Endothelial cell of umbilical vein (primary cell): ENCODE measurements at regions not wholly inside any gene's neighbourhood (a gene's known extent, or its start where the extent isn't known, plus 50 kb on each side); places are given as distances from the start of the nearest gene placed in this dataset.

ENCODE experiments used
- BruUV-seq: library from RNA; stranded (reverse); fragments of 400-500 nt; replicated peaks from 2 replicates; lab custom pipeline; 2021; lab: Mats Ljungman, UMichigan
- CTCF ChIA-PET: fragments of 300-600, 350-600 bp; sonication (Branson Sonifier 250); formaldehyde crosslinking; loops from one replicate; lab custom pipeline; 2021; ENCODE audit warnings: antibody characterized with exemption, inconsistent platforms; lab: Charles Lee
- POLR2A ChIA-PET: fragments of 300-600, 350-600 bp; sonication (Branson Sonifier 250); formaldehyde crosslinking; loops from one replicate; lab custom pipeline; 2021; ENCODE audit warnings: antibody characterized with exemption, inconsistent platforms; lab: Charles Lee
- DNase-seq: peaks from one replicate; pipeline ENCODE4 v3.0.0-alpha.2; 2011; ENCODE audit warnings: low read depth, low spot score
- FAIRE-seq: peaks from 2 replicates; lab custom pipeline; 2011; peaks lifted over from hg19 to GRCh38; lab: Jason Lieb, UNC
- H2AFZ ChIP-seq: 2 replicates; pipeline ENCODE4 v1.6.0; 2012; ENCODE audit warnings: low read depth, low read length, control low read depth, inconsistent platforms
- H3K27ac ChIP-seq: 2 replicates; pipeline ENCODE4 v1.5.1; 2011; ENCODE audit warnings: low read depth, mild to moderate bottlenecking, control low read depth, low read length, moderate library complexity; ENCODE audit not compliant: insufficient read depth
- H3K27me3 ChIP-seq, 2 experiments: 2 replicates each; pipeline versions ENCODE4 v1.6.0 to v1.6.1; 2011; ENCODE audit warnings: low read length in 2 of 2, mixed read lengths in 1 of 2; ENCODE audit not compliant: control insufficient read depth in 2 of 2, insufficient read depth in 2 of 2
- H3K36me3 ChIP-seq, 2 experiments: 2 replicates in 1 of 2; 3 replicates in 1 of 2; pipeline ENCODE4 v1.5.1; 2011; ENCODE audit warnings: low read length in 2 of 2, mild to moderate bottlenecking in 1 of 2, moderate library complexity in 1 of 2; ENCODE audit not compliant: control insufficient read depth in 2 of 2, insufficient read depth in 2 of 2; ENCODE audit errors: extremely low read depth in 1 of 2
- H3K4me1 ChIP-seq: 3 replicates; pipeline ENCODE4 v1.5.1; 2011; ENCODE audit warnings: mild to moderate bottlenecking, low read length; ENCODE audit not compliant: control insufficient read depth, insufficient read depth; ENCODE audit errors: extremely low read depth
- H3K4me2 ChIP-seq: 2 replicates; pipeline ENCODE4 v1.6.1; 2011; ENCODE audit warnings: low read length, control low read depth, mixed read lengths; ENCODE audit not compliant: insufficient read depth
- H3K4me3 ChIP-seq, 3 experiments: fragments of 200-600 bp in 1 of 3; sonication (generic), shearing (Covaris generic) in 1 of 3; replicated peaks in 1 of 3; 2 replicates each; pipeline ENCODE4 v1.5.1; 2011 to 2016; ENCODE audit warnings: control low read depth in 3 of 3, low read length in 3 of 3, mild to moderate bottlenecking in 2 of 3, inconsistent platforms in 1 of 3, low read depth in 1 of 3, moderate library complexity in 1 of 3; ENCODE audit not compliant: insufficient read depth in 1 of 3
- H3K79me2 ChIP-seq: 2 replicates; pipeline ENCODE4 v1.6.0; 2012; ENCODE audit warnings: low read length, inconsistent platforms; ENCODE audit not compliant: control insufficient read depth, insufficient read depth
- H3K9ac ChIP-seq: replicated peaks from 2 replicates; pipeline ENCODE3; 2011; ENCODE audit warnings: low read length, control low read depth; ENCODE audit not compliant: insufficient read depth; ENCODE audit errors: extremely low read depth
- H3K9me1 ChIP-seq: replicated peaks from 3 replicates; pipeline ENCODE4 v1.6.0; 2011; ENCODE audit warnings: mild to moderate bottlenecking, low read length; ENCODE audit not compliant: control insufficient read depth, insufficient read depth; ENCODE audit errors: extremely low read depth
- H3K9me3 ChIP-seq: replicated peaks from 2 replicates; pipeline ENCODE4 v1.5.1; 2012; ENCODE audit warnings: low read length, inconsistent platforms; ENCODE audit not compliant: control insufficient read depth, insufficient read depth
- H4K20me1 ChIP-seq: replicated peaks from 2 replicates; pipeline ENCODE3; 2011; ENCODE audit warnings: mild to moderate bottlenecking, low read length; ENCODE audit not compliant: control insufficient read depth, insufficient read depth; ENCODE audit errors: extremely low read depth
- dilution Hi-C: fragments of 300-500 bp; cut with MboI; formaldehyde crosslinking; loops from one replicate; pipeline ENCODE4 v1.15.0; 2019; ENCODE audit warnings: low sequenced_read_pairs; ENCODE audit not compliant: extremely low pct_ligation_motif_present
- intact Hi-C: fragments of 100-400 bp; cut with micrococcal nuclease; formaldehyde crosslinking; loops from one replicate; pipeline ENCODE4 v1.10.0; 2022
- TF ChIP-seq, protein P1 (sequence below): IDR thresholded peaks from 2 replicates; pipeline ENCODE4 v1.6.1; 2011; ENCODE audit not compliant: insufficient read depth, insufficient read length
- TF ChIP-seq, protein P2 (sequence below), 2 donors: IDR thresholded peaks; 1 replicate in 1 of 2; 2 replicates in 1 of 2; pipeline ENCODE4 v1.5.1; 2011; ENCODE audit warnings: low read length in 2 of 2, mild to moderate bottlenecking in 2 of 2, moderate library complexity in 2 of 2, control low read depth in 1 of 2, inconsistent platforms in 1 of 2, low read depth in 1 of 2; ENCODE audit not compliant: insufficient read depth in 1 of 2; ENCODE audit errors: extremely low read depth in 1 of 2

DNA sequence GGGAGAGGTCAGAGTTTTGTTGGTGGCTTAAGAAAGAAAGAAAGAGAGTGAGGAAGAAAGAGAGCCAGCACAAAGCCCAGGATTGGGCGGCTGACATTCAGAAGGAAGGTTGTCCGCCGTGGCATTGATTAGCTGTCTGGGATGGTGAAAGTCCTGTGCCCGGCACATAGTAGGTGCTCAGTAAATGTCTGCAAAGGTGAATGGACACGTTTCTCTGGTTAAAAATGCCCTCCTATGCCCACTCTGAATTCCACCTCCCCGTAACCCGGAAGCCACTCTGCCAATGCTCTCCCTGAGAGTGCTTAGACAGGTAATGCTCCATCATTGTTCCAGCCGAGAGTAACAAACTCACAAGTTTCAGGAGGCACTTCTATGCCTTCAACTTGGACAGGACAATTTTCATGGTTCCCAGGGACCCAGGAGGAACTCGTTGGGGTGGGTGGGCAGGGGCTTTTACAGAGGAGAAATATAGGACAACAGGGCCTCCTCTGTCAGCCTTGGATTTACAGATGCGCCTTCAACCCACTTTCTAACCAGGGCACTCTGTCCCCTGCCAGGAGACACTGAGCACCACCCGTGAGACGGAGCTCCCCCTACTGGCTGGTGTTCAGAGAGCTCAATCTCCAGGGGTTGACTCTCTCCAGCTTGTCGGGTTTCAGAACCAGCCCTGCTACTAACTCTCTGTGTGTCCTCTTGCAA, 411.5 kb upstream of the ZMIZ1 start:
- CTCF ChIA-PET = interaction anchor here (0.6 to 5.6 kb wide), 55 partner anchors 9 to 628 kb away, joined by 3 to 68 read pairs (median 5); no protein-coding TSS in a partner anchor
- H3K4me2 ChIP-seq = no peak overlapping the region

More for the DNA sequence above, 411.5 kb upstream of the ZMIZ1 start:
- Histone ChIP-seq H2AFZ (peak overlapping the region; percentile 30), H3K9me3 (no peaks in the 10 kb centered on the region), H4K20me1 (no peaks in the 10 kb centered on the region), H3K36me3 (no peaks in the 10 kb centered on the region), H3K9ac (no peak overlapping the region), H3K27ac (no peak overlapping the region), H3K9me1 (no peaks in the 10 kb centered on the region), H3K79me2 (no peaks in the 10 kb centered on the region), H3K4me1 (peaks cover 4% of the 10 kb centered on the region), H3K27me3 (peaks cover 17% of the 10 kb centered on the region in 2 experiments), H3K4me3 (no peak overlapping the region)
- intact Hi-C loops (loop anchor here (1.0 to 5.0 kb wide), 4 partner anchors 240 to 610 kb away; no protein-coding TSS in a partner anchor), dilution Hi-C loops (no loop called here)
- POLR2A ChIA-PET = no interaction called here
- BruUV-seq = no TSS peak
- TF ChIP-seq, protein P1, sequence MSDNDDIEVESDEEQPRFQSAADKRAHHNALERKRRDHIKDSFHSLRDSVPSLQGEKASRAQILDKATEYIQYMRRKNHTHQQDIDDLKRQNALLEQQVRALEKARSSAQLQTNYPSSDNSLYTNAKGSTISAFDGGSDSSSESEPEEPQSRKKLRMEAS = no peak
- TF ChIP-seq, protein P2, sequence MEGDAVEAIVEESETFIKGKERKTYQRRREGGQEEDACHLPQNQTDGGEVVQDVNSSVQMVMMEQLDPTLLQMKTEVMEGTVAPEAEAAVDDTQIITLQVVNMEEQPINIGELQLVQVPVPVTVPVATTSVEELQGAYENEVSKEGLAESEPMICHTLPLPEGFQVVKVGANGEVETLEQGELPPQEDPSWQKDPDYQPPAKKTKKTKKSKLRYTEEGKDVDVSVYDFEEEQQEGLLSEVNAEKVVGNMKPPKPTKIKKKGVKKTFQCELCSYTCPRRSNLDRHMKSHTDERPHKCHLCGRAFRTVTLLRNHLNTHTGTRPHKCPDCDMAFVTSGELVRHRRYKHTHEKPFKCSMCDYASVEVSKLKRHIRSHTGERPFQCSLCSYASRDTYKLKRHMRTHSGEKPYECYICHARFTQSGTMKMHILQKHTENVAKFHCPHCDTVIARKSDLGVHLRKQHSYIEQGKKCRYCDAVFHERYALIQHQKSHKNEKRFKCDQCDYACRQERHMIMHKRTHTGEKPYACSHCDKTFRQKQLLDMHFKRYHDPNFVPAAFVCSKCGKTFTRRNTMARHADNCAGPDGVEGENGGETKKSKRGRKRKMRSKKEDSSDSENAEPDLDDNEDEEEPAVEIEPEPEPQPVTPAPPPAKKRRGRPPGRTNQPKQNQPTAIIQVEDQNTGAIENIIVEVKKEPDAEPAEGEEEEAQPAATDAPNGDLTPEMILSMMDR (IDR thresholded peaks at IDR 0.05; ENCODE audit: extremely low read depth in 1 of 2, insufficient read depth in 1 of 2, low read depth in 1 of 2, low read length in 2 of 2) = peak; percentile 61 to 92
- DNase-seq (peak; percentile 50), FAIRE-seq (peak; percentile 79)
